Suprapubic skin (tissue), 3 donors: ENCODE measurements at regions not wholly inside any gene's neighbourhood (a gene's known extent, or its start where the extent isn't known, plus 50 kb on each side); places are given as distances from the start of the nearest gene placed in this dataset.

Source experiments
- EP300 ChIP-seq: sonication (generic); formaldehyde crosslinking; IDR thresholded peaks from one replicate; pipeline ENCODE4 v1.6.1; 2017; ENCODE audit warnings: antibody characterized with exemption
- POLR2A ChIP-seq, 2 donors: fragments of 450-650 bp; IDR thresholded peaks; one replicate each; pipeline ENCODE4 v1.6.1; 2017; ENCODE audit warnings: antibody characterized with exemption in 2 of 2, mild to moderate bottlenecking in 2 of 2, moderate library complexity in 2 of 2
- TF ChIP-seq, protein P1 (sequence below), 2 donors: fragments of 200-600 bp in 1 of 2; fragments of 450-650 bp in 1 of 2; sonication (generic) in 1 of 2; IDR thresholded peaks; one replicate each; pipeline ENCODE4 v1.5.1; 2016 to 2019; ENCODE audit warnings: antibody characterized with exemption in 2 of 2, mild to moderate bottlenecking in 1 of 2, moderate library complexity in 1 of 2

- TF ChIP-seq, protein P1, sequence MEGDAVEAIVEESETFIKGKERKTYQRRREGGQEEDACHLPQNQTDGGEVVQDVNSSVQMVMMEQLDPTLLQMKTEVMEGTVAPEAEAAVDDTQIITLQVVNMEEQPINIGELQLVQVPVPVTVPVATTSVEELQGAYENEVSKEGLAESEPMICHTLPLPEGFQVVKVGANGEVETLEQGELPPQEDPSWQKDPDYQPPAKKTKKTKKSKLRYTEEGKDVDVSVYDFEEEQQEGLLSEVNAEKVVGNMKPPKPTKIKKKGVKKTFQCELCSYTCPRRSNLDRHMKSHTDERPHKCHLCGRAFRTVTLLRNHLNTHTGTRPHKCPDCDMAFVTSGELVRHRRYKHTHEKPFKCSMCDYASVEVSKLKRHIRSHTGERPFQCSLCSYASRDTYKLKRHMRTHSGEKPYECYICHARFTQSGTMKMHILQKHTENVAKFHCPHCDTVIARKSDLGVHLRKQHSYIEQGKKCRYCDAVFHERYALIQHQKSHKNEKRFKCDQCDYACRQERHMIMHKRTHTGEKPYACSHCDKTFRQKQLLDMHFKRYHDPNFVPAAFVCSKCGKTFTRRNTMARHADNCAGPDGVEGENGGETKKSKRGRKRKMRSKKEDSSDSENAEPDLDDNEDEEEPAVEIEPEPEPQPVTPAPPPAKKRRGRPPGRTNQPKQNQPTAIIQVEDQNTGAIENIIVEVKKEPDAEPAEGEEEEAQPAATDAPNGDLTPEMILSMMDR (IDR thresholded peaks at IDR 0.05), result no peak
- TF ChIP-seq POLR2A (IDR thresholded peaks at IDR 0.05), result no peak
- TF ChIP-seq EP300, result no peak
Measured at GRCh38 chr2:217299590-217299989, 439.7 kb upstream of the TNP1 start.
